ENCODE measurements at regions not wholly inside any gene's neighbourhood (a gene's known extent, or its start where the extent isn't known, plus 50 kb on each side); places are given as distances from the start of the nearest gene placed in this dataset.

GRCh38 chr15:88987934-88988671, 74.9 kb upstream of the MFGE8 start:
- TF ChIP-seq, protein P1, sequence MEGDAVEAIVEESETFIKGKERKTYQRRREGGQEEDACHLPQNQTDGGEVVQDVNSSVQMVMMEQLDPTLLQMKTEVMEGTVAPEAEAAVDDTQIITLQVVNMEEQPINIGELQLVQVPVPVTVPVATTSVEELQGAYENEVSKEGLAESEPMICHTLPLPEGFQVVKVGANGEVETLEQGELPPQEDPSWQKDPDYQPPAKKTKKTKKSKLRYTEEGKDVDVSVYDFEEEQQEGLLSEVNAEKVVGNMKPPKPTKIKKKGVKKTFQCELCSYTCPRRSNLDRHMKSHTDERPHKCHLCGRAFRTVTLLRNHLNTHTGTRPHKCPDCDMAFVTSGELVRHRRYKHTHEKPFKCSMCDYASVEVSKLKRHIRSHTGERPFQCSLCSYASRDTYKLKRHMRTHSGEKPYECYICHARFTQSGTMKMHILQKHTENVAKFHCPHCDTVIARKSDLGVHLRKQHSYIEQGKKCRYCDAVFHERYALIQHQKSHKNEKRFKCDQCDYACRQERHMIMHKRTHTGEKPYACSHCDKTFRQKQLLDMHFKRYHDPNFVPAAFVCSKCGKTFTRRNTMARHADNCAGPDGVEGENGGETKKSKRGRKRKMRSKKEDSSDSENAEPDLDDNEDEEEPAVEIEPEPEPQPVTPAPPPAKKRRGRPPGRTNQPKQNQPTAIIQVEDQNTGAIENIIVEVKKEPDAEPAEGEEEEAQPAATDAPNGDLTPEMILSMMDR (IDR thresholded peaks at IDR 0.05; ENCODE audit: poor library complexity, severe bottlenecking), result no peak
- TF ChIP-seq EZH2 (IDR thresholded peaks at IDR 0.05; ENCODE audit: borderline replicate concordance, insufficient read depth, low read length, poor library complexity, severe bottlenecking) (no peak), REST (IDR thresholded peaks at IDR 0.05; ENCODE audit: borderline replicate concordance) (no peak), MXI1 (conservative IDR thresholded peaks at IDR 0.05; ENCODE audit: poor library complexity, severe bottlenecking) (no peak), EP300 (conservative IDR thresholded peaks at IDR 0.05; ENCODE audit: poor library complexity, severe bottlenecking) (no peak), SMC3 (conservative IDR thresholded peaks at IDR 0.05; ENCODE audit: poor library complexity) (no peak), TAF1 (IDR thresholded peaks at IDR 0.05; ENCODE audit: low read depth) (no peak), POLR2AphosphoS5 (IDR thresholded peaks at IDR 0.05) (no peak), RAD21 (conservative IDR thresholded peaks at IDR 0.05) (no peak)
